ENCODE measurements at regions not wholly inside any gene's neighbourhood (a gene's known extent, or its start where the extent isn't known, plus 50 kb on each side); places are given as distances from the start of the nearest gene placed in this dataset.

DNA sequence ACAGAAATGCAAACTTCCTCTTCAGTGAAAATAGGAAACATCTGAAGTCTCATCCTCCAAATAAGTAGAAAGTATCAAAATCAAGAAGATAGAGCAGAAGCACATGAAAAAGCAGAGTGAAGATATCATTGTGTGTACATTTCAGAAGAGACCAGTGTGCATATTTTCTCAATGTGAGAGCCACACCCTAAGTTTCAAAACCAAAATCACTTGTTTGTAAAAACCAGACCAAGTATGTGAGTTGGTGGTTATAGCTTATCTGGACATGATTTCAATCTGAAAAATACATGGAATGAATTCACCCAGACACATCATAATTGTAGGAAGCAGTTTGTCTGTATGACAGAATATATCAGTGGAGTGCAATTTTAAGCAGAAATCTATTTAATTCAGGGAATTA lies 536.0 kb downstream of the JRKL start:
- Histone ChIP-seq H2AFZ (ENCODE audit: low read depth, low read length) (no peak overlapping the region), H3K4me1 (ENCODE audit: low read length) (no peaks in the 10 kb centered on the region), H3K4me2 (ENCODE audit: low read length) (no peak overlapping the region), H3K79me2 (ENCODE audit: low read length) (no peaks in the 10 kb centered on the region), H3K9me3 (ENCODE audit: insufficient read depth, low read length) (no peaks in the 10 kb centered on the region), H3K4me3 (ENCODE audit: low read length) (no peak overlapping the region), H4K20me1 (ENCODE audit: insufficient read depth, low read length) (no peaks in the 10 kb centered on the region), H3K27ac (ENCODE audit: low read length) (no peak overlapping the region), H3K9ac (ENCODE audit: low read length) (no peak overlapping the region), H3K36me3 (replicated peaks; ENCODE audit: low read depth, low read length) (no peaks in the 10 kb centered on the region), H3K27me3 (ENCODE audit: low read depth, low read length) (no peaks in the 10 kb centered on the region)
- TF ChIP-seq EZH2phosphoT487 (IDR thresholded peaks at IDR 0.05; ENCODE audit: low read depth), result no peak
- no peak for TF ChIP-seq CTCF (IDR thresholded peaks at IDR 0.05; ENCODE audit: low read depth, low read length)

DNA sequence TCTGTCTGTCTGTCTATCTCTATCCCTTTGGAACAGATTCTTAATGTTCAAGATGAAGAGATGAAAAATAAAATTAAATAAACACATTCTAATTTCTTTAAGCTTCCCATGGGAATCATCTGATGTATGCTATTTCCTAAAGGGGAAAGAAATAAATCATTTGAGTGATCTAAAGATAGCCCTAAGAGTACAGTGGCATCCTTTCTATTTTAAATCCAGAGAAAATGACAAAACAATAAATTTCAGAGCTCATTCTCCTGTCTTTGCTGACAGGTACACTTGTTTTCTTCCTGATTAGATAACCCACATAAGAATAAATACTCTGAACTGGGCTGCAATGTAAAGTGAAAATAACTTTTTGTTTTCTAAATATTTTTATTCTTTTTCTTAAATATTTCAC lies 550.4 kb downstream of the JRKL start:
- no peak overlapping the region for H3K4me2 ChIP-seq (ENCODE audit: low read length)
- H3K36me3 ChIP-seq (replicated peaks; ENCODE audit: low read depth, low read length), result no peaks in the 10 kb centered on the region
- no peaks in the 10 kb centered on the region for H4K20me1 ChIP-seq (ENCODE audit: insufficient read depth, low read length)
- H3K27me3 ChIP-seq (ENCODE audit: low read depth, low read length), result no peaks in the 10 kb centered on the region
- no peak overlapping the region for H2AFZ ChIP-seq (ENCODE audit: low read depth, low read length)
- no peaks in the 10 kb centered on the region for H3K4me1 ChIP-seq (ENCODE audit: low read length)
- no peak overlapping the region for H3K27ac ChIP-seq (ENCODE audit: low read length)
- TF ChIP-seq EZH2phosphoT487 (IDR thresholded peaks at IDR 0.05; ENCODE audit: low read depth), result no peak
- TF ChIP-seq CTCF (IDR thresholded peaks at IDR 0.05; ENCODE audit: low read depth, low read length), result no peak
- no peak overlapping the region for H3K9ac ChIP-seq (ENCODE audit: low read length)
- H3K4me3 ChIP-seq (ENCODE audit: low read length), result no peak overlapping the region
- no peaks in the 10 kb centered on the region for H3K9me3 ChIP-seq (ENCODE audit: insufficient read depth, low read length)
- H3K79me2 ChIP-seq (ENCODE audit: low read length), result no peaks in the 10 kb centered on the region

DNA sequence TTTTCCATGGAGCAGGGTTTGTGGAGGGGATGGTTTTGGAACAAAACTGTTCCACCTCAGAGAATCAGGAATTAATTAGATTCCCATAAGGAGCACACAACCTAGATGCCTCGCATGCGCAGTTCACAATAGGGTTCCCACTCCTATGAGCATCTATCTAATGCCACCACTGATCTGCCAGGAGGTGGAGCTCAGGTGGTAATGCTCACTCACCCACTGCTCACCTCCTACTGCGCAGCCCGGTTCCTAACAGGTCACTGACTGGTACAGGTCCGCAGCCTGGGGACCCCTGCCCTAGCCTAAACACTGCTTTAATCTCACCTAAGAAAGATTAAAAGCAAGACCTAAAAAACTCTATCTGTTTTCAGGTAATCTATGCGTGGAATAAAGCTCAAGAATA lies 553.0 kb downstream of the JRKL start:
- Histone ChIP-seq H3K27ac (ENCODE audit: low read length) (no peak overlapping the region), H3K4me2 (ENCODE audit: low read length) (no peak overlapping the region)
- TF ChIP-seq CTCF (IDR thresholded peaks at IDR 0.05; ENCODE audit: low read depth, low read length) (no peak), EZH2phosphoT487 (IDR thresholded peaks at IDR 0.05; ENCODE audit: low read depth) (no peak)

GRCh38 chr11:96943970-96944369 lies 554.2 kb downstream of the JRKL start:
- no peaks in the 10 kb centered on the region for H3K4me1 ChIP-seq (ENCODE audit: low read length)
- H3K9me3 ChIP-seq (ENCODE audit: insufficient read depth, low read length), result no peaks in the 10 kb centered on the region
- no peaks in the 10 kb centered on the region for H3K36me3 ChIP-seq (replicated peaks; ENCODE audit: low read depth, low read length)
- H3K27ac ChIP-seq (ENCODE audit: low read length), result no peak overlapping the region
- no peak for TF ChIP-seq CTCF (IDR thresholded peaks at IDR 0.05; ENCODE audit: low read depth, low read length)
- no peak for TF ChIP-seq EZH2phosphoT487 (IDR thresholded peaks at IDR 0.05; ENCODE audit: low read depth)
- no peak overlapping the region for H3K4me3 ChIP-seq (ENCODE audit: low read length)
- no peak overlapping the region for H2AFZ ChIP-seq (ENCODE audit: low read depth, low read length)
- no peak overlapping the region for H3K4me2 ChIP-seq (ENCODE audit: low read length)
- no peaks in the 10 kb centered on the region for H3K27me3 ChIP-seq (ENCODE audit: low read depth, low read length)
- no peak overlapping the region for H3K9ac ChIP-seq (ENCODE audit: low read length)
- H4K20me1 ChIP-seq (ENCODE audit: insufficient read depth, low read length), result no peaks in the 10 kb centered on the region
- no peaks in the 10 kb centered on the region for H3K79me2 ChIP-seq (ENCODE audit: low read length)

More for the DNA sequence above, 553.0 kb downstream of the JRKL start:
- H3K9ac ChIP-seq (ENCODE audit: low read length), result no peak overlapping the region
- H3K27me3 ChIP-seq (ENCODE audit: low read depth, low read length), result no peaks in the 10 kb centered on the region
- H3K79me2 ChIP-seq (ENCODE audit: low read length), result no peaks in the 10 kb centered on the region
- H3K4me1 ChIP-seq (ENCODE audit: low read length), result no peaks in the 10 kb centered on the region
- H3K36me3 ChIP-seq (replicated peaks; ENCODE audit: low read depth, low read length), result no peaks in the 10 kb centered on the region
- H3K9me3 ChIP-seq (ENCODE audit: insufficient read depth, low read length), result no peaks in the 10 kb centered on the region
- H4K20me1 ChIP-seq (ENCODE audit: insufficient read depth, low read length), result no peaks in the 10 kb centered on the region
- H3K4me3 ChIP-seq (ENCODE audit: low read length), result no peak overlapping the region
- no peak overlapping the region for H2AFZ ChIP-seq (ENCODE audit: low read depth, low read length)

Measured in OCI-LY3 (cell line).